ENCODE measurements at regions not wholly inside any gene's neighbourhood (a gene's known extent, or its start where the extent isn't known, plus 50 kb on each side); places are given as distances from the start of the nearest gene placed in this dataset.

- Histone ChIP-seq H3K4me1 (no peaks in the 10 kb centered on the region), H3K4me3 (no peak overlapping the region), H3K27me3 (no peaks in the 10 kb centered on the region), H3K36me3 (no peaks in the 10 kb centered on the region), H3K9me3 (peaks cover 0 to 5% (median 0%) of the 10 kb centered on the region in 4 donors), H3K27ac (no peak overlapping the region)
- TF ChIP-seq CTCF (IDR thresholded peaks at IDR 0.05) (no peak), POLR2A (IDR thresholded peaks at IDR 0.05) (no peak), EP300 (IDR thresholded peaks at IDR 0.05) (no peak)
- DNase-seq (ENCODE audit: low spot score in 2 of 2): no peak
Measured at GRCh38 chr5:136675769-136676168, 310.4 kb upstream of the TRPC7 start.

- no peak for TF ChIP-seq CTCF (IDR thresholded peaks at IDR 0.05)
- Histone ChIP-seq H3K27me3 (no peaks in the 10 kb centered on the region), H3K4me3 (no peak overlapping the region), H3K27ac (no peak overlapping the region), H3K9me3 (peaks cover 0 to 6% (median 0%) of the 10 kb centered on the region in 4 donors), H3K4me1 (no peaks in the 10 kb centered on the region), H3K36me3 (no peaks in the 10 kb centered on the region)
- no peak for DNase-seq (ENCODE audit: low spot score in 2 of 2)
- 81 to 85% methylated on average over 4 of the region's 4 CpGs for WGBS, 2 donors
Measured at GRCh38 chr5:136674178-136674577, 308.8 kb upstream of the TRPC7 start.

GRCh38 chr5:136667789-136668188 is 302.4 kb upstream of the TRPC7 start:
- WGBS, 2 donors: 90 to 100% methylated on average over 1 to 2 of the region's 2 CpGs
- Histone ChIP-seq H3K4me3 (no peak overlapping the region), H3K27ac (no peak overlapping the region), H3K4me1 (no peaks in the 10 kb centered on the region), H3K36me3 (no peaks in the 10 kb centered on the region), H3K27me3 (no peaks in the 10 kb centered on the region), H3K9me3 (peaks cover 0 to 6% (median 0%) of the 10 kb centered on the region in 4 donors)
- DNase-seq (ENCODE audit: low spot score in 2 of 2): no peak
- no peak for TF ChIP-seq POLR2A (IDR thresholded peaks at IDR 0.05)
- TF ChIP-seq EP300 (IDR thresholded peaks at IDR 0.05): no peak
- no peak for TF ChIP-seq CTCF (IDR thresholded peaks at IDR 0.05)

GRCh38 chr5:136666970-136667620 is 301.8 kb upstream of the TRPC7 start:
- Histone ChIP-seq H3K36me3 (no peaks in the 10 kb centered on the region), H3K9me3 (peaks cover 0 to 6% (median 0%) of the 10 kb centered on the region in 4 donors), H3K27ac (no peak overlapping the region), H3K4me3 (no peak overlapping the region), H3K4me1 (no peaks in the 10 kb centered on the region), H3K27me3 (no peaks in the 10 kb centered on the region)
- no peak for DNase-seq (ENCODE audit: low spot score in 2 of 2)
- WGBS, 2 donors: 50 to 60% methylated on average over 7 to 8 of the region's 8 CpGs
- no peak for TF ChIP-seq POLR2A (IDR thresholded peaks at IDR 0.05)
- TF ChIP-seq EP300 (IDR thresholded peaks at IDR 0.05): no peak
- TF ChIP-seq CTCF (IDR thresholded peaks at IDR 0.05): no peak

GRCh38 chr5:136665331-136665730 is 300.0 kb upstream of the TRPC7 start:
- Histone ChIP-seq H3K27ac (no peak overlapping the region), H3K9me3 (peaks cover 0 to 3% (median 0%) of the 10 kb centered on the region in 4 donors), H3K4me1 (no peaks in the 10 kb centered on the region), H3K4me3 (no peak overlapping the region), H3K36me3 (no peaks in the 10 kb centered on the region), H3K27me3 (no peaks in the 10 kb centered on the region)
- TF ChIP-seq CTCF (IDR thresholded peaks at IDR 0.05): no peak
- TF ChIP-seq EP300 (IDR thresholded peaks at IDR 0.05): no peak
- no peak for TF ChIP-seq POLR2A (IDR thresholded peaks at IDR 0.05)
- 15 to 37% methylated on average over 1 of the region's 1 CpG for WGBS, 2 donors
- DNase-seq (ENCODE audit: low spot score in 2 of 2): no peak

Measured in tibial nerve (tissue), 4 donors.